ENCODE measurements at regions not wholly inside any gene's neighbourhood (a gene's known extent, or its start where the extent isn't known, plus 50 kb on each side); places are given as distances from the start of the nearest gene placed in this dataset.

DNA sequence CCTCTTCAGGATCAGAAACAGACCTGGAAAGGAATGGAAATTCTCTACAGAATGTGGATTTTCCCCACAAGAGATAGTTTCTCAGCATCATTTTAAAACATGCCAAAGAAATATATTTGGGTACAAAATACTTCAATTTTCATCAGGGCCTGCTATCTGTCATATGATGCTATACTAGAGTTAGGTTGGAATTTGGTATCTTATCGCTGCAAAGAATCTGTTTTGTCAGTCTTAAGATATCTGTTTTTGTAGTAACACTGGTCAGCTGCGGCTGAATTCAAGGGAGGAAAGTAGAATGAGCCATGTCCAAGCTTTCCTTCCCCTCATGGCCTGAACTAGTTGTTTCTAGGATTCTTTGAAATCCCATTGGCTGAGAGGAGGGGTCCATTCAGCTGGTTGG lies 806.4 kb downstream of the KCNA4 start:
- Histone ChIP-seq H3K4me1 (no peaks in the 10 kb centered on the region), H3K4me3 (ENCODE audit: low read depth, low read length) (no peak overlapping the region), H3K27me3 (replicated peaks; ENCODE audit: control insufficient read depth, insufficient read depth, low read length) (no peaks in the 10 kb centered on the region), H3K36me3 (ENCODE audit: control insufficient read depth, insufficient read depth, low read length) (no peaks in the 10 kb centered on the region), H3K9me3 (no peaks in the 10 kb centered on the region)
- Mint-ChIP-seq H3K27me3 (ENCODE audit: insufficient read depth, unreplicated experiment) (no peaks in the 10 kb centered on the region), H3K27ac (ENCODE audit: unreplicated experiment) (no peak overlapping the region), H3K4me3 (ENCODE audit: unreplicated experiment) (no peak overlapping the region), H3K9me3 (ENCODE audit: unreplicated experiment) (no peaks in the 10 kb centered on the region), H3K4me1 (ENCODE audit: low read depth, unreplicated experiment) (no peaks in the 10 kb centered on the region), H3K36me3 (ENCODE audit: insufficient read depth, unreplicated experiment) (no peaks in the 10 kb centered on the region)
- intact Hi-C loops (cut with micrococcal nuclease; ENCODE audit: unreplicated experiment) = no loop called here
- BruUV-seq (replicated peaks) = no TSS peak
- POLR2A ChIA-PET = no interaction called here
- TF ChIP-seq, protein P1, sequence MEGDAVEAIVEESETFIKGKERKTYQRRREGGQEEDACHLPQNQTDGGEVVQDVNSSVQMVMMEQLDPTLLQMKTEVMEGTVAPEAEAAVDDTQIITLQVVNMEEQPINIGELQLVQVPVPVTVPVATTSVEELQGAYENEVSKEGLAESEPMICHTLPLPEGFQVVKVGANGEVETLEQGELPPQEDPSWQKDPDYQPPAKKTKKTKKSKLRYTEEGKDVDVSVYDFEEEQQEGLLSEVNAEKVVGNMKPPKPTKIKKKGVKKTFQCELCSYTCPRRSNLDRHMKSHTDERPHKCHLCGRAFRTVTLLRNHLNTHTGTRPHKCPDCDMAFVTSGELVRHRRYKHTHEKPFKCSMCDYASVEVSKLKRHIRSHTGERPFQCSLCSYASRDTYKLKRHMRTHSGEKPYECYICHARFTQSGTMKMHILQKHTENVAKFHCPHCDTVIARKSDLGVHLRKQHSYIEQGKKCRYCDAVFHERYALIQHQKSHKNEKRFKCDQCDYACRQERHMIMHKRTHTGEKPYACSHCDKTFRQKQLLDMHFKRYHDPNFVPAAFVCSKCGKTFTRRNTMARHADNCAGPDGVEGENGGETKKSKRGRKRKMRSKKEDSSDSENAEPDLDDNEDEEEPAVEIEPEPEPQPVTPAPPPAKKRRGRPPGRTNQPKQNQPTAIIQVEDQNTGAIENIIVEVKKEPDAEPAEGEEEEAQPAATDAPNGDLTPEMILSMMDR (IDR thresholded peaks at IDR 0.05; ENCODE audit: insufficient read depth in 1 of 2, low read depth in 1 of 2, low read length in 1 of 2, severe bottlenecking in 1 of 2, unreplicated experiment in 1 of 2) = no peak
- CTCF ChIA-PET = no interaction called here
- DNase-seq = no peak

DNA sequence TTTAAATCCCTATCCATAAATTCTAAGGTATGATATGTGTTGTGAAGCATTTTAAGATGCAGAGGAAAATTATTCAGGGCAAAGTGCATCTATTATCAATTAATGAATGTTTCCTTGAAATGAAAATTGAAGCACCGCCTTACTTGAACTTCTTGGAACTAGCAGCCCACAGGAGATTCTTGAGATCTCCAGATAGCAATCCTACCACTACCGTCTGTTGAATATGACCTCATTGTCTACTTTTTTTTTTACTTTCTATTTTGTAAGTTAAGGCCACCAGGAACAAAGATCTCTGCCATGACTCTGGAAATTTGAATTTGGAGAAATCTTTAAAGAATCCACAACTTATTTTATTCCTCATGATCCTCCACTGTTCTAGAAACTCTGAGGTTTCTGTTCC lies 808.7 kb downstream of the KCNA4 start:
- no TSS peak for BruUV-seq (replicated peaks)

DNA sequence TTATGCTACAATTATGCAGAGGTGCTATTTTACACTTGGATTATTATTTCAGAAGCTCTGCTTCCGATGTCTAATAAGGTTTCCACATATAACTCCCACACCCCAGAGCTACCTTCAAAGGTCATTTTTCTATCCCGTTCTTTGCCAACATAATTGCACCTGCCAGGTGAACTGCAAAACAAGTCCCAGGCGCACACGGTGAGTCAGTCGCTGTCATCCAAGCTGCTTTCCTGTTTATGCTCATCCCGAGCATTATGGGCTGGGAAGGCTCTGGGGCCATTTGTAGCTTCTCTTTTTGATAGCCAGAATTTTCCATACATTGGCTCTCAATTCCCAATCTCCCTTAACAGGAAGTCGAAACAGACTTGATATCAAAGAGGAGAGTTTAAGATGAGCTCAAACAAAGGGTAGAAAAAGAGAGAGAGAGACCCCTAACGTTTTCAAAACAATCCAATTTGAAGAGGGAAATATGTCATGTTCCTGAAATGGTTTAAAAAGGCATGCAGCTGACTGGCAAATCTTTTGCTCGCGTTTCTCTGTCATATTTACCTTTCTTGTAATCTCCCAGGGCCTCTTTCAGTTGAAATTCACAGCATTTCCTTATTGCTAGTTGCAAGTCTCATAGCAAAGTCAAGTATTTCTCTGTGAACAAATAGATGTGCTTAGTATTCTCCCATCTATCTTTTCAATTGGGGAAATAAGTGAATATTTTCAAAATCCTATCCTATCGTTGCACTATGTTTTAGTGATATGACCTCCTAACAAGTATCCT lies 815.9 kb downstream of the KCNA4 start:
- no peak for DNase-seq
- no peaks in the 10 kb centered on the region for H3K4me1 ChIP-seq
- BruUV-seq (replicated peaks) = no TSS peak
- no peaks in the 10 kb centered on the region for H3K4me1 Mint-ChIP-seq (ENCODE audit: low read depth, unreplicated experiment)
- ChIA-PET CTCF (no interaction called here), POLR2A (no interaction called here)
- TF ChIP-seq, protein P1 (IDR thresholded peaks at IDR 0.05; ENCODE audit: insufficient read depth in 1 of 2, low read depth in 1 of 2, low read length in 1 of 2, severe bottlenecking in 1 of 2, unreplicated experiment in 1 of 2) = no peak
- no peaks in the 10 kb centered on the region for H3K36me3 ChIP-seq (ENCODE audit: control insufficient read depth, insufficient read depth, low read length)
- intact Hi-C loops (cut with micrococcal nuclease; ENCODE audit: unreplicated experiment) = no loop called here
- H3K27ac Mint-ChIP-seq (ENCODE audit: unreplicated experiment) = no peak overlapping the region
- H3K36me3 Mint-ChIP-seq (ENCODE audit: insufficient read depth, unreplicated experiment) = no peaks in the 10 kb centered on the region
- no peaks in the 10 kb centered on the region for H3K27me3 Mint-ChIP-seq (ENCODE audit: insufficient read depth, unreplicated experiment)
- H3K9me3 Mint-ChIP-seq (ENCODE audit: unreplicated experiment) = no peaks in the 10 kb centered on the region
- H3K4me3 ChIP-seq (ENCODE audit: low read depth, low read length) = no peak overlapping the region
- no peaks in the 10 kb centered on the region for H3K9me3 ChIP-seq
- H3K4me3 Mint-ChIP-seq (ENCODE audit: unreplicated experiment) = peak overlapping the region; percentile 47
- no peaks in the 10 kb centered on the region for H3K27me3 ChIP-seq (replicated peaks; ENCODE audit: control insufficient read depth, insufficient read depth, low read length)

More for the DNA sequence above, 808.7 kb downstream of the KCNA4 start:
- Histone ChIP-seq H3K4me1 (no peaks in the 10 kb centered on the region), H3K9me3 (no peaks in the 10 kb centered on the region), H3K27me3 (replicated peaks; ENCODE audit: control insufficient read depth, insufficient read depth, low read length) (no peaks in the 10 kb centered on the region), H3K36me3 (ENCODE audit: control insufficient read depth, insufficient read depth, low read length) (no peaks in the 10 kb centered on the region), H3K4me3 (ENCODE audit: low read depth, low read length) (no peak overlapping the region)
- DNase-seq = no peak
- TF ChIP-seq, protein P1 (IDR thresholded peaks at IDR 0.05; ENCODE audit: insufficient read depth in 1 of 2, low read depth in 1 of 2, low read length in 1 of 2, severe bottlenecking in 1 of 2, unreplicated experiment in 1 of 2) = no peak
- no peaks in the 10 kb centered on the region for H3K27me3 Mint-ChIP-seq (ENCODE audit: insufficient read depth, unreplicated experiment)
- no peak overlapping the region for H3K27ac Mint-ChIP-seq (ENCODE audit: unreplicated experiment)
- H3K9me3 Mint-ChIP-seq (ENCODE audit: unreplicated experiment) = no peaks in the 10 kb centered on the region
- CTCF ChIA-PET = no interaction called here
- H3K4me3 Mint-ChIP-seq (ENCODE audit: unreplicated experiment) = no peak overlapping the region
- POLR2A ChIA-PET = no interaction called here
- no peaks in the 10 kb centered on the region for H3K36me3 Mint-ChIP-seq (ENCODE audit: insufficient read depth, unreplicated experiment)
- intact Hi-C loops (cut with micrococcal nuclease; ENCODE audit: unreplicated experiment) = no loop called here
- no peaks in the 10 kb centered on the region for H3K4me1 Mint-ChIP-seq (ENCODE audit: low read depth, unreplicated experiment)

Data from Caco-2 (cell line).